Glutamatergic neuron (in vitro differentiated cells): ENCODE measurements at regions not wholly inside any gene's neighbourhood (a gene's known extent, or its start where the extent isn't known, plus 50 kb on each side); places are given as distances from the start of the nearest gene placed in this dataset.

Source experiments
- DNase-seq: peaks from one replicate; pipeline ENCODE4 v3.0.0; 2022
- H3K27ac Mint-ChIP-seq: one replicate; pipeline ENCODE4 v1.8.0; 2020; ENCODE audit warnings: mild to moderate bottlenecking, mixed read lengths, inconsistent platforms; ENCODE audit not compliant: unreplicated experiment
- H3K27me3 Mint-ChIP-seq: one replicate; pipeline ENCODE4 v1.8.0; 2020; ENCODE audit warnings: mild to moderate bottlenecking, moderate library complexity, mixed read lengths, inconsistent platforms; ENCODE audit not compliant: unreplicated experiment
- H3K36me3 Mint-ChIP-seq: one replicate; pipeline ENCODE4 v1.8.0; 2020; ENCODE audit warnings: mild to moderate bottlenecking, mixed read lengths, inconsistent platforms; ENCODE audit not compliant: unreplicated experiment
- H3K4me1 Mint-ChIP-seq: one replicate; pipeline ENCODE4 v1.8.0; 2020; ENCODE audit warnings: mild to moderate bottlenecking, low read depth, mixed read lengths, inconsistent platforms; ENCODE audit not compliant: unreplicated experiment
- H3K4me3 Mint-ChIP-seq: one replicate; pipeline ENCODE4 v1.8.0; 2020; ENCODE audit warnings: mild to moderate bottlenecking, mixed read lengths, inconsistent platforms; ENCODE audit not compliant: unreplicated experiment
- H3K9me3 Mint-ChIP-seq: one replicate; pipeline ENCODE4 v1.8.0; 2020; ENCODE audit warnings: mild to moderate bottlenecking, moderate library complexity, mixed read lengths, inconsistent platforms; ENCODE audit not compliant: unreplicated experiment
- TF ChIP-seq, protein P1 (sequence below): fragments of 200-600 bp; sonication (generic); IDR thresholded peaks from one replicate; pipeline ENCODE4 v1.5.0; 2021; ENCODE audit not compliant: partially characterized antibody, unreplicated experiment

DNA sequence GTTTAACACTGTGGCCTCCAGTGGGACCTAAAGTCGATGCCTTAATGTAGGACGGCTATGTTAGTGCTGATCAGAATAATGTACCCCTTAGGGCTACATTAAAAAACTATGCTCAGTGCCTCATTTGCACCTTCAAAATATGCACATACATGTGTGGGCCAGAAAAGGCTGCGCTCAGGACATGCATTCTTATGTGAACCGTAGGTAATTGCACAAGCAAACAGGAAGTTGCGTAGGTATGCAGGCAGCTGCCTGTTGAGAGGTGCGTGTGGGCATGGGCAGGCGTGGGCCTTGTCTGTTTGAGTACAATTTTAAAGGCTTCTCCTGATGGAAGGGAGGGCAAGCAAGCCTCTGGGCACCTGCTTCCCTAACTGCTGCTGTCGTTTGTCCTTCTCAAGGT lies 116.2 kb upstream of the JAG1 start:
- Mint-ChIP-seq H3K27ac (no peak overlapping the region), H3K4me3 (no peak overlapping the region), H3K27me3 (no peaks in the 10 kb centered on the region), H3K9me3 (no peaks in the 10 kb centered on the region), H3K36me3 (no peaks in the 10 kb centered on the region), H3K4me1 (no peaks in the 10 kb centered on the region)
- TF ChIP-seq, protein P1, sequence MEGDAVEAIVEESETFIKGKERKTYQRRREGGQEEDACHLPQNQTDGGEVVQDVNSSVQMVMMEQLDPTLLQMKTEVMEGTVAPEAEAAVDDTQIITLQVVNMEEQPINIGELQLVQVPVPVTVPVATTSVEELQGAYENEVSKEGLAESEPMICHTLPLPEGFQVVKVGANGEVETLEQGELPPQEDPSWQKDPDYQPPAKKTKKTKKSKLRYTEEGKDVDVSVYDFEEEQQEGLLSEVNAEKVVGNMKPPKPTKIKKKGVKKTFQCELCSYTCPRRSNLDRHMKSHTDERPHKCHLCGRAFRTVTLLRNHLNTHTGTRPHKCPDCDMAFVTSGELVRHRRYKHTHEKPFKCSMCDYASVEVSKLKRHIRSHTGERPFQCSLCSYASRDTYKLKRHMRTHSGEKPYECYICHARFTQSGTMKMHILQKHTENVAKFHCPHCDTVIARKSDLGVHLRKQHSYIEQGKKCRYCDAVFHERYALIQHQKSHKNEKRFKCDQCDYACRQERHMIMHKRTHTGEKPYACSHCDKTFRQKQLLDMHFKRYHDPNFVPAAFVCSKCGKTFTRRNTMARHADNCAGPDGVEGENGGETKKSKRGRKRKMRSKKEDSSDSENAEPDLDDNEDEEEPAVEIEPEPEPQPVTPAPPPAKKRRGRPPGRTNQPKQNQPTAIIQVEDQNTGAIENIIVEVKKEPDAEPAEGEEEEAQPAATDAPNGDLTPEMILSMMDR = no peak
- DNase-seq = no peak

DNA sequence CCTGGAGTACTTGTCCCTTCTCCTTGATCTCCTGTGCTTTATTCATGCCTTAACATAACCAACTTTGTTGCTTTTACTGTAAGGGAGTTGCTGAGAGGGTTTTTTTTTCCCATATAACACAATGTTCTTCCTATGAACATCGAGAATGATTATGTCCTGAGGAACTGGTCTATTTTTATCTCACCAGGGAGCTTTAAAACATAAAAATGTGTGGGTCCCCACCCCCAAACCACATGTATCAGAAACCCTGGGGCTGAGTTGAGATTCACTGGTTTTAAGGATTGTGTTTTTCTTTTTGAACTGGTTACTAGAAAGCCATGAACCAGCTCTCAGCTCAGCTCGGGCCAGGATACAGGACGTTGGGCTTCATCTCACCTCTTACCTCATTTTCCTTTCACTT lies 118.5 kb upstream of the JAG1 start:
- TF ChIP-seq, protein P1 = no peak
- H3K4me3 Mint-ChIP-seq = no peak overlapping the region
- no peak for DNase-seq
- no peak overlapping the region for H3K27ac Mint-ChIP-seq
- H3K36me3 Mint-ChIP-seq = no peaks in the 10 kb centered on the region
- H3K9me3 Mint-ChIP-seq = no peaks in the 10 kb centered on the region
- no peaks in the 10 kb centered on the region for H3K27me3 Mint-ChIP-seq
- H3K4me1 Mint-ChIP-seq = no peaks in the 10 kb centered on the region

DNA sequence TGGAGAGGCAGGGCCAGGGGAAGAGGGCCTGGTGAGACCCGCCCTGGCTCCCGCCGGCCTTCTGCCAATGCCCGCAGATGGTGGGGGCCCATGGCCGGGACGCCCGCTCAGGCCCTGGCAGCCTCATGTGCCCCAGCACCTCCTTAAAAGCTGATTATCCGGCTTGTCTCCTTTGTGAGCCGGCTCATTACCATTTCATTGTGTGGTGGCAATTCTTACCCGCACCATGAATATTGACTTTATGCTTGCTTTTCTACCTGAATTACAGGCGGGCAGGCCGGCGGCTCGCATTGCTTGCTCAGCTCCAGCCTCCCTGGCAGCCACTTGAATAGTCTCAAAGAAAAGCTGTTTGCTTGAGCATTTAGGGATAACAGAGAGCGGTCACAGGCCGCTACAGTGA lies 120.0 kb upstream of the JAG1 start:
- no peak for DNase-seq
- Mint-ChIP-seq H3K27me3 (no peaks in the 10 kb centered on the region), H3K4me1 (no peaks in the 10 kb centered on the region), H3K4me3 (no peak overlapping the region), H3K36me3 (no peaks in the 10 kb centered on the region), H3K27ac (no peak overlapping the region), H3K9me3 (no peaks in the 10 kb centered on the region)
- TF ChIP-seq, protein P1 = no peak

DNA sequence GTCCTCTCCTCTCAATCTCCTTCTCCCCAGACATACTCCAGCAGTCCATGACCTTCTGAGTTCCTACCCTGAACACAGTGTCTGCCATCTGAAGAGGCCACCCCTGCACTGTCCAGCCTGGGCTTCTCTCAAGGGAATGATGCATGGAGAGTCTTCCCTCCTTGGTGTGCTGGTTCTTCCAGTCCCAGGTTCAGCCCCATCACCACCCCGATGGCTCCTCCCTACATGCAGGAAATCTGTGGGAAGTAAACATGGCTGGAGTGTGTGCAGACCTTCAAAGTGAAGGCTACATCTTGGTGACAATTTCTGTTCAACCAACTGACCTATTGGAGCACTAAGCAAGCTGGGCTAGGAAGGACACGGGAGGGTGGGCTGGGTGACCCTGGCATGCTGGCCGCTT lies 121.0 kb upstream of the JAG1 start:
- Mint-ChIP-seq H3K36me3 (no peaks in the 10 kb centered on the region), H3K27ac (no peak overlapping the region)

DNA sequence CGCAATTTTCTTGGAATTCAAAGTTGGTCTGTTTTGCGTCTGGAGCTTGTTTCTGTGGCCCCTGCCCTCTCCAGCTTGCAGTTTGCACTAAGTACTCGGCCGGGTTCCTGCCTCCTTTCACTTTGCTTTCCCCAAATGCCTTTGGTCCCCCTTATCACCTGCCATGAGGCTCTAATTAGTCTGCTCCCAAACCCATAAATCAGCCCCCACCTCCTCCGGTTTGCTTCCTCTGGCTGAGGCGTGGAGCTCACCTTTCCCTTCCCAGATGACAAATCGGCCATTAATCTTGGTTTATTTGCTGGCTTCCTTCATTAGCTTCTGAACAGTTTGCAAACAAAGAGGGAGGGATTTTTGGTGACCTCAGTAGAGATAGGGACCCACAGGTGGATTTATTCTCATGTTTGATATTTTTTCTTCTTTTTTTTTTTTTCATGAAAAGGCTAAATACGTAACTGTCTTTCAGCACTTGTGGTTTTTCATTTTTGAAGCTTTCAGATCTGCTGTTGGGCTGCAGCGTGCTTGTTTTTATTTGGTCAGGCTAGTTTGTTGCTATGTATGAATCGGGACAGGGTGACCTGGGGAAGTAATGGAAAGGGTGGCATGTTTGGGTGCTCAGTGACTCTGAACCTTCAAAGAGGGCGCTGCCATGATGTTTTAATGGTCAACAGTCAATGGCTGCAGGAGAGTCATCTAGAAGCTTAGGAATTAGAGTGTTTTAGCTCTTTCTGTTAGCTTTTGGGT lies 121.7 kb upstream of the JAG1 start:
- Mint-ChIP-seq H3K27ac (no peak overlapping the region), H3K4me3 (no peak overlapping the region), H3K9me3 (no peaks in the 10 kb centered on the region), H3K4me1 (no peaks in the 10 kb centered on the region), H3K36me3 (no peaks in the 10 kb centered on the region), H3K27me3 (no peaks in the 10 kb centered on the region)
- TF ChIP-seq, protein P1 = no peak
- no peak for DNase-seq

More for the DNA sequence above, 121.0 kb upstream of the JAG1 start:
- TF ChIP-seq, protein P1 = no peak
- DNase-seq = no peak
- Mint-ChIP-seq H3K27me3 (no peaks in the 10 kb centered on the region), H3K4me1 (no peaks in the 10 kb centered on the region), H3K4me3 (no peak overlapping the region), H3K9me3 (no peaks in the 10 kb centered on the region)
